Hematopoietic multipotent progenitor cell treated with erythropoietin and hydrocortisone succinate and interleukin-3 and kit ligand, for 8 days (in vitro differentiated cells): ENCODE measurements at regions not wholly inside any gene's neighbourhood (a gene's known extent, or its start where the extent isn't known, plus 50 kb on each side); places are given as distances from the start of the nearest gene placed in this dataset.

Experiments used
- DNase-seq: peaks from one replicate; pipeline ENCODE4 v3.0.0-alpha.2; 2015

- no peak for DNase-seq
These were observed 50.4 kb upstream of the CIBAR2 start for GRCh38 chr16:85162478-85163277.

DNA sequence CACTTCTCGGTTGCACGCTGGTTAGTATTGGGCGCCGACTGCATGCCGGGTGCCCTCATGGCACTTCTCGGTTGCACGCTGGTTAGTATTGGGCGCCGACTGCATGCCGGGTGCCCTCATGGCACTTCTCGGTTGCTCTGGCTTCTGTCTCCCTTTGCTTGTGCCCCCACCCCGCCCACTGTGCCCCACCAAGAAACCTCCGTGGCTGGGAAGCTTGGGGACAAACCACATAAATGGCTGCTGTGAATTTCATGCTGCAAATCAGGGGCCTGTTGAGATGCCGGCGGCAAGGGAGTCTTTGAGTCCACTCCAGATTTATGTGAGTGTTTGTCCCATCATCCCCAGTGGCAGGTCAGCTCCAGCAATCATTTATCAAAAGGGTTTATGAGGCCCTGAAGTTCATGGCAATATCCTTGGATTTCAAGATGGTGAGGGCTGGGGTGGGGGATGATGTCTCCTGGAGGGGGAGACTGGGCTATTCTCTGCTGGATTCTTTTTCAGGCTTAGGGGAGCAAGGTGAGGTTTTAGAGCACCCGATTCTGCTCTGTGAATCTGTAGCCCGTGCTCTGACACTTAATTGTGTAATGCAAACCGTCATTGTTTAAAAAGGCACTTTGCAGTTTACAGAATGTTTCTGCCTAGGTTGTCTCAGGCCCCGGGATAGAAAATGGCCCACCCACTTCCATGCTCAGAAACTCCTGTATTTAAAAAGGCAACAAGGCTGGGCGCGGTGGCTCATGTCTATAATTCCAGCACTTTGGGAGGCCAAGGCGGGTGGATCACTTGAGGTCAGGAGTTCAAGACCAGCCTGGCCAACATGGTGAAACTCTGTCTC lies 51.2 kb upstream of the CIBAR2 start:
- no peak for DNase-seq

- DNase-seq, result no peak
These were observed 52.2 kb upstream of the CIBAR2 start for GRCh38 chr16:85164431-85164830.

DNA sequence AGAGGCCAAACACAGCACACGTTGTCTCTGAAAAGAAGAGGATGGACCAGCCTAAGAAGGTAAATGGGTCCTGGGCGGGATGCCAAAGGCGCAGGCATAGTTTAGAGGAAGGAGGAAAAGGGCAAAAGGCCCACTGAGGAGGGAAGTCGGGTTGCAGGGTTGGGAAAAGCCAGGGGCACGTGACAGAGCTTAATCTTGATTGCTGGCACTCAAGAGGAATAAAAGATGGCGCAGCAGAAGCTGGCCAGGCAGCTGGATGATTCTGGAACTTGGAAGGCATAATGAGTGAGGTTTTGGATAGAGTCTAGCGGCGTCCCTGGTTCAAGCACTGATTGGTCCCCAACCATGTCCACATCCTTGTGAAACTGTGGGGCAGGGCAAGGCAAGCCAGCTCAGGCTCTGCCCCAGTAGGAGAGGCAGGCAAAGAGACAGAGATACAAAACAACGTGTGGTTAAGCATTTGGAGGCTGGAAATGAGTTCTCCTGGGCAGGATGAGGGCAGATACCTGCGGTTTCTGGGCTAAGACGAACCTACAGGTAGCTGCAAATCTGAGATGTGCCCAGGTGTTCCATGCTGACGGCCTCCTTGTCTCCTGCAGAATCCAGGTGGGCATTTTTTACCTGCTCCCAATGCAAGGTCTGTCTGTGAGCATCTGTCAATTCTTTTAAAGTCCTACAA lies 52.7 kb upstream of the CIBAR2 start:
- DNase-seq, result no peak

- DNase-seq, result no peak
These were observed 53.5 kb upstream of the CIBAR2 start for GRCh38 chr16:85165781-85166180.

GRCh38 chr16:85166281-85166680 lies 54.0 kb upstream of the CIBAR2 start:
- DNase-seq, result no peak

DNA sequence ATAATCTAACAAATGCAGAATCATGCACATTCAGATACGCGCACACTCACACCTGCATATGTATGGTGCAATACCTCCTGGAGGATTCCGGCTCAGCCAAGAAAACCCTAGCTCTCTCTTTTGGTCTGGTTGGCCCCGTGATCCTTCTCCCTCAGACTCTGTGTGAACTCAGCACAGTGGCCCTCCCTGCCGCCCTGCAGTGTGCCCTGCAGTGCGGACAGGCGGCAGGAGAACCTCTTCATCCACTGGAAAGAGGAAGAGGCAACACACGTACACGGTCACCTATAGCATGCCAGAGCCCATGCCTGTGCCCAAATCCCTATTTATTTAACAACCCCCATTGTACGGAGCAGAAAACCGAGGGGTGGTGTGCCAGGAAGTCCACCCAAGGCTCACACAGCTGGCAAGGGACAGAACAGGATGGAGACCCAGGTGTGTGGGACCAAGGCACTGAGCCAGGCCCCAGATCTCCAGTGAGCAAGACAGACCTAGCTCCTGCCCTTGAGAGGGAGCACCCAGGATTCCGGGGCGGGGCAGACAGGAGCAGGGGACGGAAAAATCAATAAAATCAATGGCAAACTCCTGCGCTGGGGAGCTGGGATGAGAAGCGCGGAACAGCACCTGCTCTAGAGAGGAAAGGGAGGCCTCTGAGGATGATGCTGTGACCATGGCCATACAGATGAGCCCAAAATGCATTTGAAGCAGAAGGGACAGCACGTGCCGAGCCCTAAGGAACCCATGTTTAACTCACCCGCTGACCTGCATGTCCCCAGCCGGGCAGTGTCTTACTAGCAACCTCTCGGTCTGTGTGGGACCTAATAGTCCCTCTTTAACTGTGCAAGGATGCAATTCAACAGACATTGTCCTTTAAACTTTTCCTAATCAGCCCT lies 54.7 kb upstream of the CIBAR2 start:
- DNase-seq, result no peak

DNA sequence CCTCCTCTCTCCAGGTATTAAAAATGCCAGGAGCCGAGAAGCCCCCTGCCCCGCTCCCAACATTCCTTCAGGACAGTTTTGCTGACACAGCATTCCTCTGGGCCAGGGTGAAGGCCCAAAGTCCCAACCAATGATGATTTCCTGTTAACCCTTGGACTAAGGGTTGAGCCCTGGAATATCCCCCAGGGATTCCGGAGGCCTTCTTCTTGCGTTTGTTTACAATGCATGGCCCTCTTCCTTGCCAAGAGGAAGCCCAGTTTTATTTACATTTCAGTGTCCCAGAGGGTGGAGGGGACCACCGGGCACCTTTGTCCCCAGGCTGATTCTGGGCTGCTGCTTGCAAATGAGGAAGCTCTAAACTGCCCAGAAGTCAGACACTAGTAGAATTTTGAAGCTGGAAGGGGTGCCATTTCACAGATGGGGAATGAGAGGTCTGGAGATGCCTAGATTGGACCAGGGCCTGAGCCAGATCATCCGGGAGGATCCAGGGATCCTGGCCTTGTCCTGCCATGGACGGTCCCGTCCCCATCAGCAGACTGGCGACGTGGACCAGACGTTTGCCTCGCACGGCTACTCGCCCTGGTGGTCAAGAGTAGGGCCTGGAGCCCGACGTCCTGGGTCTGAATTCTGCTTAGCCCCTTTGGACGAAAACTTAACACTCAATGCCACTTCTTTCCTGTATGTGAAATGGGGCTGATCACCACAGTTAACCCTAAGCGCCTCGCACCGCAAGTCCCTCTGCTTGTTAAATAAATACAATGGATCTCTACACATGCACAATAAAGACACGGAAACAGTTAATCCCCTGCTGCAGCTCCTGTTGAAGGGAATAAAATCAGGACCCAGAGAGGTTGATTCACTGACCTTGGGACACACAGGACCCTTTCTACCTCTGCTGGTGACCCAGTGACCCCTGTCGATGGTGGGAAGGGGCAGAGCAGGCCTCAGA lies 55.6 kb upstream of the CIBAR2 start:
- DNase-seq, result no peak

- DNase-seq, result no peak
These were observed 56.5 kb upstream of the CIBAR2 start for GRCh38 chr16:85168732-85169256.

DNA sequence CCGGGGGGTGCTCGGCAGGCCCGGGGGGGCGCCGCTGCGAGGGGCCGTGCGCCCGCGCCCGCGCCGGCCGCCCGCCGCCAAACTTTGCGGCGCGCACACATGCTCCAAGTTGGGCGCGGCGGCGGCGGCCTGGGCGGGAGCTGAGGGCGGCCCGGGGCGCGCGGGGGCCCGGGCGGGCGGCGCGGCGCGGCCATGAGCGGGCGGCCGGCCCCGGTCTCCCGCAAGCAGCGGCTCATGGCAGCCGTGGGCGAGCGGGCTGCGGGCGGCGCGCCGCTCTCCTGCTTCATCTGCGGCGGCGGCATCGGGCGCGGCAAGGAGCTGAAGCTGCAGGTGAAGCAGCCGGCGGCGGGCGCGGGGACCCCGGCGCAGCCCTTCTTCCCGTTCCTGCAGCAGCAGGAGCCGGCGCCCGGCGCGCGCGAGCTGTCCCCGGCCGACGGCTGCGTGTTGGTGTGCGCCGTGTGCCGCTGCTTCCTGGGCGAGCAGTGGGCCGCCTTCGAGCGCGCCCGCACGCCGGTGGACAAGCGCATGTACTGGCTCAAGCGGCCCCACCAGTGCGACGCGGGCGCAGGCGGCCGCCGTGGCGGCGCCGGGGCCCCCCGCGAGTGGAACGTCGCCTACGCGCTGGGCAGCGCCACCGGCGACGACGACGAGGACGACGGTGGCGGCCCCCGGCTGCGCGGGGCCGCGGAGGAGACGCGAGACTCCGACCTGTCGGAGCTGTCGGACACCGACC lies 57.2 kb upstream of the CIBAR2 start:
- DNase-seq, result no peak

DNA sequence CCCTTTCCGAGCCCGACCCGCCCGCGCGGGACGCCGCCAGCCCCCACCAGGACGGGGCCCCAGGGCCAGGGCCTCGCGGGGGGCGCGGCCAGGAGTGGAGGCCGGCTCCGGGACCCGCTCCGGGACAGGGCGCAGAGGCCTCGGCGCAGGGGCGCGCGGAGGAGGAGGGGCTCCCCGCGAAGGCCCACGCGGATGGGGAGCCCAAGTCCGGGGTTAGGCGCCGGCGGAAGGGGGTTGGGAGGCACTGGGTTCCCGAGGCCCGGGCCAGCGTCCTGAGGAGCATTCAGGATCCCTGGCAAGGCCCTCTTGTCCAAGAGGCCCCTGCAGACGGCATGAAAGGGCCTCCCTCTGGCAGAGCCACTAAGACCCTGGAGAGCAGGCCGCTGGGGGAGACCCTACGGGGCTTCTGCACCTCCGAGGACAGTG lies 57.8 kb upstream of the CIBAR2 start:
- DNase-seq, result no peak

- DNase-seq, result no peak
These were observed 58.3 kb upstream of the CIBAR2 start for GRCh38 chr16:85170590-85171003.

DNA sequence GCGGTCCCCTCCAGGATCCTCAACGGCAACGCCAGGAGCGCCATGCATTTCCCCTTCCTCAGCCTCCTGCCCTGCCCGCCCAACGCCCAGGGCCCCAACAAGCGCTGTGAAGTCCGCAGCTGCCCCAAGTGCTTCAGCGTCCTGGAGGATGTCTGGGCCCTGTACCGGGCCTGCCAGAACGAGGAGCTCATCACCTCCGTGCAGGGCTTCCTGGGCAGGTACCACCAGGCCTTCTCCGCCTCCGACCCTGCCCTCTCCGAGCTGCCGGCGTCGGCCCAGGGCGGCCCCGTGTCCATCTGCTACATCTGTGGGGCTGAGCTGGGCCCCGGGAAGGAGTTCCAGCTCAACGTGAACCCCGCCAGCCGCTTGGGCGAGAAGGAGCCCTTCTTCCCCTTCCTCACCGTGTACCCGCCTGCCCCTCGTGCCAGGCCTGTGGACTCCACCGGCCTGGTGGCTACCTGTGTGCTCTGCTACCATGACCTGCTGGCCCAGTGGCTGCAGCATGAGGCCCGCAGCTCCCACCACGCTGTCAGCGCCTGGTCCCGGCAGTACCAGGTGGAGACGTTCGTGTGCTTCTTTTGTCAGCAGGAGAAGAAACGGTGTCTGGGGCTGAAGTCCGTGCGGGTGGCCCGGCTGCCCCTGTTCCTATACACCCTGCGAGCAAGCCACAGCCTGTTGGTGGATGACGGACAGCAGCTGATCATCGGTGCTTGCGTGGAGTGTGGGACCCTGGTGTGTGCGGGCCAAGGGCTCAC lies 58.9 kb upstream of the CIBAR2 start:
- no peak for DNase-seq

DNA sequence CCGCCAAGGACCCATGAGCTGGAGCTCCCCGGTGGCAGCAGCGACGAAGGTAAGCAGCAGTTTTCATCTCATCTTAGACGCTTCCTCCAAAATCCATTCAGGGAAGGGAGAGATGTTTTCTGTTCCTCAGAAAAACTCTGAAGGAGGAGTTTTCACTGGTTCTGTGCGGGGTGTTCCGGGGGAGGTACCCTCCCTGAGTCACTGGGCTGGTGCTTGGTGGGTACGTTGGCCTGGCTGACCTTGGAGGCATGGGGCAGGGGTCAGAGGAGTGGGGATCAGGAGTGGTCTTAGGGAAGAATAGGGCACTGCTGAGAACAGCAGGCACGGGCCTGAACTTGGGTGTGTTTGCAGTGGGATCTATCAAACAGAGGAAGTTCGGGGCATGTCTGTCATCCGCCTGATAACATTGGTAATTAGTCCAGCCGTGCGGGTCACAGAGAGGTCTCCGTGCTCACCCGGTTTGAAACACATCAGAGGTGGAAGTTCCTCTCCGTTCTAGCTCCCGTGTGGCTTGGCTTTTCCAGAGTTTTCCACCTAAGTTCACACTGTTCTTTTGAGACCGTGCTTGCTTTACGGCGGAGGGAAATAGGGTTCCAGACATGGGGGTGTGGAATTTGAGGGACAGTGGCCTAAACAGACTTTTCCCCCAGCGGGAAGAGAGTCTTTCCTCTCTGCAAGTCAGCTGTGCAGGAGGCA lies 59.6 kb upstream of the CIBAR2 start:
- DNase-seq, result peak; percentile 24

DNA sequence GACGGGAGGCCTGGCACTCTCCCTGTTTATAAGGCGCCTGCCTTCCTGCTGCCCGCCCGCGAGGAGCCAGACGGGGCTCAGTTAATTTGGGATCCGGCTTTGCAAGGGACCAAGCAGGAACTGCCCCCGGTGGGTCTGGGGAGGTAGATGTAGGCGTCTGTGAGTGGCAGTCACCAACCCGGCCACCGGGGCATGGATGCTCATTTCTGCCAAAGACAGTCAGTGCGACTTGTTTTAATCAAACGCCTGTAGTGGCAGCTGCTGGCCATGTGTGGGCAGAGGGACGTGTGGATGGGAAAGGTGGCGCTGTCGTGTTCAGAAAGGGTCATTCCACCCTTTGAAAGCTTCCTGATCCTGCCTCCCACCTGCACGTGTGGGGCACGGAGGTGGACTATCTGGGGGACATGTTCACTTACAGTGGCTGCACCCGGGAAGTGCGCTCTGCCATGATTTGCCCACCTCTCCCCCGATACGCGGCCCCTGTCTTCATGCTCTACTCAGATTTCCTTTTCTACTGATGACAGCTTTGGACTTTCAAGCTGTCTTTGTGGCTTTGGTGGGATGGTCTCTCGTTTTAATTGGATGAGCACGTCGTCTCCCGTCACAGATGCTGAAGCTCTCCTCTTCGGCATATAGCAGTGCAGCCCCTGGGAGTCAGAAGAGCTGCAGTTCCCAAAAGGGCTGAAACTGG lies 60.3 kb upstream of the CIBAR2 start:
- DNase-seq, result peak; percentile 46

- DNase-seq, result no peak
These were observed 61.1 kb upstream of the CIBAR2 start for GRCh38 chr16:85173146-85173980.
